NT2/D1 (cell line): ENCODE measurements at regions not wholly inside any gene's neighbourhood (a gene's known extent, or its start where the extent isn't known, plus 50 kb on each side); places are given as distances from the start of the nearest gene placed in this dataset.

Experiments
- SUZ12 ChIP-seq: IDR thresholded peaks from 2 replicates; pipeline ENCODE4 v1.6.1; 2011; ENCODE audit not compliant: insufficient read length, insufficient read depth; ENCODE audit errors: extremely low read depth
- YY1 ChIP-seq: IDR thresholded peaks from 2 replicates; pipeline ENCODE4 v1.6.1; 2011; ENCODE audit not compliant: insufficient read length, insufficient read depth
- ZNF274 ChIP-seq: IDR thresholded peaks from 2 replicates; pipeline ENCODE4 v1.6.1; 2011; ENCODE audit warnings: mild to moderate bottlenecking, low read depth, low read length

- TF ChIP-seq SUZ12 (no peak), YY1 (no peak), ZNF274 (no peak)
Measured at GRCh38 chr3:70127192-70127591, 127.7 kb downstream of the SAMMSON start.
